Astrocyte (in vitro differentiated cells and primary cell): ENCODE measurements at regions not wholly inside any gene's neighbourhood (a gene's known extent, or its start where the extent isn't known, plus 50 kb on each side); places are given as distances from the start of the nearest gene placed in this dataset.

ENCODE experiments used
- EZH2 ChIP-seq: IDR thresholded peaks from 2 replicates; pipeline ENCODE4 v1.6.1; 2012; ENCODE audit warnings: mild to moderate bottlenecking, low read length, inconsistent platforms; ENCODE audit not compliant: insufficient read depth
- TF ChIP-seq, protein P1 (sequence below): IDR thresholded peaks from 2 replicates; pipeline ENCODE4 v1.5.1; 2011; ENCODE audit warnings: low read depth, mild to moderate bottlenecking, inconsistent platforms, low read length, moderate library complexity; ENCODE audit not compliant: insufficient read depth

DNA sequence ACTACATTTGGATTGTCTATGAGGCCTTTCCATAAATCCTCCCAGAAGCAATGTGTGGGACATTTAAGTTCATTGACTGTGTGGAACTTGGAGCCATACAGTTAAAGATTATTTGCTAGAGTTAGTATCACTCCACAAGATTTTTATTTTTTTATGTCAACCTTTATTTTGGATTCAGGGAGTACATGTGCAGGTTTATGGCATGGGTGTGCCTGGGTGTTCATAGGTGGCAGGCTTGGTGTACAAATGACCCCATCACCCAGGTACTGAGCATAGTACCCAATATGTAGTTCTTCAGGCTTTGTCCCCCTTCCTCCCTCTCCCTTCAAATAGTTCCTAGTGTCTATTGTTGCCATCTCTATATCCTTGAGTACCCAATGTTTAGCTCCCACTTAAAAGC, 199.8 kb upstream of the ZFP42 start:
- TF ChIP-seq, protein P1, sequence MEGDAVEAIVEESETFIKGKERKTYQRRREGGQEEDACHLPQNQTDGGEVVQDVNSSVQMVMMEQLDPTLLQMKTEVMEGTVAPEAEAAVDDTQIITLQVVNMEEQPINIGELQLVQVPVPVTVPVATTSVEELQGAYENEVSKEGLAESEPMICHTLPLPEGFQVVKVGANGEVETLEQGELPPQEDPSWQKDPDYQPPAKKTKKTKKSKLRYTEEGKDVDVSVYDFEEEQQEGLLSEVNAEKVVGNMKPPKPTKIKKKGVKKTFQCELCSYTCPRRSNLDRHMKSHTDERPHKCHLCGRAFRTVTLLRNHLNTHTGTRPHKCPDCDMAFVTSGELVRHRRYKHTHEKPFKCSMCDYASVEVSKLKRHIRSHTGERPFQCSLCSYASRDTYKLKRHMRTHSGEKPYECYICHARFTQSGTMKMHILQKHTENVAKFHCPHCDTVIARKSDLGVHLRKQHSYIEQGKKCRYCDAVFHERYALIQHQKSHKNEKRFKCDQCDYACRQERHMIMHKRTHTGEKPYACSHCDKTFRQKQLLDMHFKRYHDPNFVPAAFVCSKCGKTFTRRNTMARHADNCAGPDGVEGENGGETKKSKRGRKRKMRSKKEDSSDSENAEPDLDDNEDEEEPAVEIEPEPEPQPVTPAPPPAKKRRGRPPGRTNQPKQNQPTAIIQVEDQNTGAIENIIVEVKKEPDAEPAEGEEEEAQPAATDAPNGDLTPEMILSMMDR: no peak
- no peak for TF ChIP-seq EZH2
